OCI-LY1 (cell line): ENCODE measurements at regions not wholly inside any gene's neighbourhood (a gene's known extent, or its start where the extent isn't known, plus 50 kb on each side); places are given as distances from the start of the nearest gene placed in this dataset.

Source experiments
- CTCF ChIP-seq: fragments of 200-600 bp; sonication (generic), shearing (Covaris generic); IDR thresholded peaks from 2 replicates; pipeline ENCODE4 v1.5.1; 2017; ENCODE audit warnings: mild to moderate bottlenecking, antibody characterized with exemption, low read length, moderate library complexity, mixed read lengths
- EZH2 ChIP-seq: fragments of 200-600 bp; sonication (generic), shearing (Covaris generic); IDR thresholded peaks from 2 replicates; pipeline ENCODE4 v1.8.0; 2017; ENCODE audit warnings: borderline replicate concordance, mixed run types, mild to moderate bottlenecking, antibody characterized with exemption, low read length, moderate library complexity, mixed read lengths

GRCh38 chr3:79864077-79864476 lies 96.3 kb upstream of the ROBO1 start:
- TF ChIP-seq CTCF = no peak
- TF ChIP-seq EZH2 = no peak
